GM12878 (cell line): ENCODE measurements at regions not wholly inside any gene's neighbourhood (a gene's known extent, or its start where the extent isn't known, plus 50 kb on each side); places are given as distances from the start of the nearest gene placed in this dataset.

ENCODE experiments used
- ATAC-seq: fragments of 200-7000 bp; cut with Tn5 transposase; 3 replicates; pipeline ENCODE4 v1.9.1; 2020; ENCODE audit warnings: mild to moderate bottlenecking, moderate library complexity
- BruUV-seq: library from RNA; stranded (reverse); fragments of 400-500 nt; replicated peaks from 2 replicates; lab custom pipeline; 2021; lab: Mats Ljungman, UMichigan
- CTCF ChIA-PET: fragments of 300-600 bp; sonication (Branson Sonifier 250); formaldehyde crosslinking; extraction: SDS; loops from one replicate; lab custom pipeline; 2021; ENCODE audit warnings: inconsistent platforms; lab: Yijun Ruan, JAX
- POLR2A ChIA-PET: fragments of 350-600 bp; formaldehyde crosslinking; extraction: SDS; loops from one replicate; lab custom pipeline; 2021; ENCODE audit warnings: inconsistent platforms; lab: Charles Lee
- RAD21 ChIA-PET: fragments of 300-600 bp; sonication (Branson Sonifier 250); formaldehyde crosslinking; loops from one replicate; lab custom pipeline; 2023; ENCODE audit warnings: antibody characterized with exemption; ENCODE audit not compliant: unreplicated experiment; lab: Charles Lee
- SMC1A ChIA-PET: fragments of 300-600 bp; sonication (Branson Sonifier 250); formaldehyde crosslinking; loops from one replicate; lab custom pipeline; 2023; ENCODE audit not compliant: unreplicated experiment, uncharacterized antibody; lab: Charles Lee
- DNase-seq: peaks from one replicate; pipeline ENCODE4 v3.0.0-alpha.2; 2011; ENCODE audit warnings: low read depth, low spot score
- FAIRE-seq: peaks from 3 replicates; lab custom pipeline; 2011; peaks lifted over from hg19 to GRCh38; lab: Jason Lieb, UNC
- H2AFZ ChIP-seq: 2 replicates; pipeline ENCODE4 v1.6.0; 2011; ENCODE audit warnings: low read depth, low read length, control low read depth; ENCODE audit not compliant: control insufficient read depth
- H3K27ac ChIP-seq: 2 replicates; pipeline ENCODE4 v1.5.1; 2011; ENCODE audit warnings: control low read depth; ENCODE audit not compliant: control insufficient read depth, insufficient read depth
- H3K27me3 ChIP-seq, 2 experiments: replicated peaks in 1 of 2; 2 replicates each; pipeline versions ENCODE4 v1.6.0 to v1.6.1; 2011; ENCODE audit warnings: low read length in 1 of 2; ENCODE audit not compliant: control insufficient read depth in 2 of 2, insufficient read depth in 2 of 2
- H3K36me3 ChIP-seq, 2 experiments: 2 replicates each; pipeline ENCODE4 v1.5.1; 2011; ENCODE audit warnings: low read length in 1 of 2; ENCODE audit not compliant: control insufficient read depth in 2 of 2, insufficient read depth in 2 of 2
- H3K4me1 ChIP-seq: 2 replicates; pipeline ENCODE4 v1.6.1; 2011; ENCODE audit warnings: mild to moderate bottlenecking, low read length, moderate library complexity, mixed read lengths; ENCODE audit not compliant: control insufficient read depth, insufficient read depth
- H3K4me2 ChIP-seq: 2 replicates; pipeline ENCODE4 v1.6.0; 2011; ENCODE audit warnings: control low read depth; ENCODE audit not compliant: control insufficient read depth, insufficient read depth
- H3K4me3 ChIP-seq: fragments of 200-600 bp; sonication (generic); 2 replicates; pipeline ENCODE4 v1.5.1; 2016
- H3K79me2 ChIP-seq: 2 replicates; pipeline ENCODE4 v1.6.0; 2011; ENCODE audit warnings: low read length; ENCODE audit not compliant: control insufficient read depth, insufficient read depth
- H3K9ac ChIP-seq: 2 replicates; pipeline ENCODE4 v1.8.0; 2011; ENCODE audit warnings: low read length, control low read depth, mixed read lengths; ENCODE audit not compliant: control insufficient read depth, insufficient read depth
- H3K9me3 ChIP-seq: replicated peaks from 3 replicates; pipeline ENCODE4 v1.5.1; 2011; ENCODE audit warnings: mild to moderate bottlenecking, low read length; ENCODE audit not compliant: control insufficient read depth, insufficient read depth
- H4K20me1 ChIP-seq: 2 replicates; pipeline ENCODE4 v1.6.0; 2011; ENCODE audit not compliant: control insufficient read depth, insufficient read depth
- CEBPZ ChIP-seq: fragments of 150-350 bp; IDR thresholded peaks from 2 replicates; pipeline ENCODE4 v1.6.1; 2016; ENCODE audit warnings: low read depth, low read length
- CUX1 ChIP-seq: IDR thresholded peaks from 2 replicates; pipeline ENCODE4 v1.6.1; 2012; ENCODE audit warnings: improper control_type of control experiment, low read depth, low read length; ENCODE audit not compliant: insufficient replicate concordance
- E4F1 ChIP-seq: fragments of 450-650 bp; IDR thresholded peaks from 2 replicates; pipeline ENCODE4 v1.6.1; 2018; ENCODE audit warnings: borderline replicate concordance, mild to moderate bottlenecking; ENCODE audit not compliant: partially characterized antibody
- FOS ChIP-seq: IDR thresholded peaks from 3 replicates; pipeline ENCODE4 v1.6.1; 2011; ENCODE audit warnings: borderline replicate concordance; ENCODE audit not compliant: insufficient read length; ENCODE audit errors: extremely low read depth
- MLLT1 ChIP-seq: fragments of 450-650 bp; IDR thresholded peaks from 2 replicates; pipeline ENCODE4 v1.6.1; 2016; ENCODE audit warnings: mild to moderate bottlenecking
- MTA2 ChIP-seq: fragments of 450-650 bp; IDR thresholded peaks from 2 replicates; pipeline ENCODE4 v1.6.1; 2016; ENCODE audit warnings: low read depth, mild to moderate bottlenecking, moderate library complexity
- NKRF ChIP-seq: fragments of 450-650 bp; conservative IDR thresholded peaks from 2 replicates; pipeline ENCODE4 v1.6.1; 2017; ENCODE audit warnings: mild to moderate bottlenecking, moderate library complexity
- RUNX3 ChIP-seq: IDR thresholded peaks from 2 replicates; pipeline ENCODE4 v1.6.1; 2012; ENCODE audit warnings: low read length, inconsistent platforms
- SP1 ChIP-seq: IDR thresholded peaks from one replicate; pipeline ENCODE4 v1.6.1; 2011; ENCODE audit warnings: low read depth, low read length
- SRF ChIP-seq, 2 experiments: IDR thresholded peaks; 2 replicates each; pipeline ENCODE4 v1.6.1; 2011; ENCODE audit warnings: low read depth in 2 of 2, low read length in 2 of 2, mild to moderate bottlenecking in 1 of 2, moderate library complexity in 1 of 2
- in situ Hi-C: fragments of 300-500 bp; cut with MboI; formaldehyde crosslinking; loops from 9 replicates; pipeline ENCODE4 v1.14.3; 2018; ENCODE audit warnings: mixed read lengths
- intact Hi-C: fragments of 100-400 bp; cut with micrococcal nuclease; formaldehyde crosslinking; loops from one replicate; pipeline ENCODE4 v1.14.2; 2022; ENCODE audit not compliant: unreplicated experiment

GRCh38 chr7:125871431-125871830 lies 941.8 kb upstream of the POT1 start:
- no peaks in the 10 kb centered on the region for H3K27me3 ChIP-seq
- CTCF ChIA-PET, result no interaction called here
- H3K4me2 ChIP-seq, result no peak overlapping the region
- no peaks in the 10 kb centered on the region for H3K36me3 ChIP-seq
- RAD21 ChIA-PET, result no interaction called here
- SMC1A ChIA-PET, result interaction anchor here (1.5 to 1.8 kb wide), 2 partner anchors 24 to 219 kb away, joined by 3 read pairs; no protein-coding TSS in a partner anchor
- no peaks in the 10 kb centered on the region for H4K20me1 ChIP-seq
- BruUV-seq, result no TSS peak
- no peak overlapping the region for H3K4me3 ChIP-seq
- no peak overlapping the region for H2AFZ ChIP-seq
- FAIRE-seq (no peak), ATAC-seq (no peak), DNase-seq (no peak)
- in situ Hi-C loops, result no loop called here
- H3K4me1 ChIP-seq, result no peaks in the 10 kb centered on the region
- no peak overlapping the region for H3K9ac ChIP-seq
- no peaks in the 10 kb centered on the region for H3K79me2 ChIP-seq
- no peaks in the 10 kb centered on the region for H3K9me3 ChIP-seq
- POLR2A ChIA-PET, result no interaction called here
- intact Hi-C loops, result no loop called here
- no peak overlapping the region for H3K27ac ChIP-seq
- TF ChIP-seq SP1, result no peak
- no peak for TF ChIP-seq RUNX3
- no peak for TF ChIP-seq E4F1
- TF ChIP-seq CUX1, result no peak
- TF ChIP-seq SRF (IDR thresholded peaks at IDR 0.05; ENCODE audit: low read depth in 2 of 2, low read length in 2 of 2), result no peak
- TF ChIP-seq FOS, result no peak
- TF ChIP-seq NKRF, result no peak
- TF ChIP-seq CEBPZ, result no peak
- TF ChIP-seq MTA2, result no peak
- no peak for TF ChIP-seq MLLT1
